ENCODE measurements at regions not wholly inside any gene's neighbourhood (a gene's known extent, or its start where the extent isn't known, plus 50 kb on each side); places are given as distances from the start of the nearest gene placed in this dataset.

DNA sequence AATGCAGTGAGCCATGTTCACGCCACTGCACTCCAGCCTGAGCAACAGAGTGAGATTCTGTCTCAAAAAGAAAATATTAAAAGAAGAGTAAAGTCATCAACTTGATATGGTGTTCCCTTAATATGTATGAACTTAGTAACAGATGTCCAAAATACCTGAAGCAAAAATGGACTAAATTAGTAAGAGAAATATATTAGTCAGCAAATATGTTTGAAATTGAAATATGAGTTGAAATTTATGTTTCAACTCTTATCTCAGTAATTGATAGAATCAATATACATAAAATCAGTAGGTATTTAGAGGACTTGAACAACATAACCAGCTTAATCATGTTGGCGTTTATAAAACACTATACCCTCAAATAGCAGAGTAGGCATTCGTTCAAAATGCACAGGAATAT, 668.5 kb downstream of the ISL1 start:
- H3K4me3 Mint-ChIP-seq, result no peak overlapping the region
- DNase-seq (no peak), ATAC-seq (ENCODE audit: poor library complexity) (no peak)
- intact Hi-C loops (cut with DNase I, micrococcal nuclease), result no loop called here
- Histone ChIP-seq H3K27me3 (ENCODE audit: control insufficient read depth in 1 of 2, insufficient read depth in 2 of 2, low read length in 2 of 2) (no peaks in the 10 kb centered on the region), H3K36me3 (ENCODE audit: insufficient read depth, low read length) (no peaks in the 10 kb centered on the region), H3K27ac (ENCODE audit: low read depth in 1 of 2, low read length in 2 of 2) (no peak overlapping the region), H3K9me3 (ENCODE audit: control insufficient read depth in 1 of 2, insufficient read depth in 1 of 2, low read length in 2 of 2) (peaks cover 0 to 5% of the 10 kb centered on the region in 2 experiments), H3K4me3 (ENCODE audit: low read length) (no peak overlapping the region), H3K4me1 (ENCODE audit: insufficient read depth, low read length) (no peaks in the 10 kb centered on the region)
- ChIA-PET POLR2A (no interaction called here), CTCF (no interaction called here)
- no peaks in the 10 kb centered on the region for H3K27me3 Mint-ChIP-seq
- H3K27ac Mint-ChIP-seq, result no peak overlapping the region
- TF ChIP-seq, protein P1, sequence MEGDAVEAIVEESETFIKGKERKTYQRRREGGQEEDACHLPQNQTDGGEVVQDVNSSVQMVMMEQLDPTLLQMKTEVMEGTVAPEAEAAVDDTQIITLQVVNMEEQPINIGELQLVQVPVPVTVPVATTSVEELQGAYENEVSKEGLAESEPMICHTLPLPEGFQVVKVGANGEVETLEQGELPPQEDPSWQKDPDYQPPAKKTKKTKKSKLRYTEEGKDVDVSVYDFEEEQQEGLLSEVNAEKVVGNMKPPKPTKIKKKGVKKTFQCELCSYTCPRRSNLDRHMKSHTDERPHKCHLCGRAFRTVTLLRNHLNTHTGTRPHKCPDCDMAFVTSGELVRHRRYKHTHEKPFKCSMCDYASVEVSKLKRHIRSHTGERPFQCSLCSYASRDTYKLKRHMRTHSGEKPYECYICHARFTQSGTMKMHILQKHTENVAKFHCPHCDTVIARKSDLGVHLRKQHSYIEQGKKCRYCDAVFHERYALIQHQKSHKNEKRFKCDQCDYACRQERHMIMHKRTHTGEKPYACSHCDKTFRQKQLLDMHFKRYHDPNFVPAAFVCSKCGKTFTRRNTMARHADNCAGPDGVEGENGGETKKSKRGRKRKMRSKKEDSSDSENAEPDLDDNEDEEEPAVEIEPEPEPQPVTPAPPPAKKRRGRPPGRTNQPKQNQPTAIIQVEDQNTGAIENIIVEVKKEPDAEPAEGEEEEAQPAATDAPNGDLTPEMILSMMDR (IDR thresholded peaks at IDR 0.05), result no peak
- H3K9me3 Mint-ChIP-seq, result no peaks in the 10 kb centered on the region
- no peaks in the 10 kb centered on the region for H3K4me1 Mint-ChIP-seq (ENCODE audit: low read depth)
- H3K36me3 Mint-ChIP-seq (ENCODE audit: low read depth), result no peaks in the 10 kb centered on the region

- H3K4me3 Mint-ChIP-seq, result no peak overlapping the region
- no peaks in the 10 kb centered on the region for H3K27me3 ChIP-seq (ENCODE audit: control insufficient read depth in 1 of 2, insufficient read depth in 2 of 2, low read length in 2 of 2)
Observed at GRCh38 chr5:52063186-52063585, 679.9 kb downstream of the ISL1 start.

GRCh38 chr5:52065182-52065581, 681.9 kb downstream of the ISL1 start:
- no peak for DNase-seq
- Mint-ChIP-seq H3K27me3 (no peaks in the 10 kb centered on the region), H3K4me1 (ENCODE audit: low read depth) (no peaks in the 10 kb centered on the region), H3K27ac (no peak overlapping the region), H3K9me3 (peaks cover 9% of the 10 kb centered on the region), H3K4me3 (no peak overlapping the region), H3K36me3 (ENCODE audit: low read depth) (no peaks in the 10 kb centered on the region)
- POLR2A ChIA-PET, result no interaction called here
- no peak for ATAC-seq (ENCODE audit: poor library complexity)
- Histone ChIP-seq H3K36me3 (ENCODE audit: insufficient read depth, low read length) (no peaks in the 10 kb centered on the region), H3K27me3 (ENCODE audit: control insufficient read depth in 1 of 2, insufficient read depth in 2 of 2, low read length in 2 of 2) (no peaks in the 10 kb centered on the region), H3K27ac (ENCODE audit: low read depth in 1 of 2, low read length in 2 of 2) (no peak overlapping the region), H3K4me3 (ENCODE audit: low read length) (no peak overlapping the region), H3K4me1 (ENCODE audit: insufficient read depth, low read length) (no peaks in the 10 kb centered on the region), H3K9me3 (ENCODE audit: control insufficient read depth in 1 of 2, insufficient read depth in 1 of 2, low read length in 2 of 2) (peaks cover 0 to 4% of the 10 kb centered on the region in 2 experiments)
- CTCF ChIA-PET, result no interaction called here
- TF ChIP-seq, protein P1 (IDR thresholded peaks at IDR 0.05), result no peak
- intact Hi-C loops (cut with DNase I, micrococcal nuclease), result no loop called here

More at GRCh38 chr5:52063186-52063585, 679.9 kb downstream of the ISL1 start:
- intact Hi-C loops (cut with DNase I, micrococcal nuclease), result no loop called here
- ATAC-seq (ENCODE audit: poor library complexity) (no peak), DNase-seq (no peak)
- TF ChIP-seq, protein P1 (IDR thresholded peaks at IDR 0.05), result no peak
- Histone ChIP-seq H3K9me3 (ENCODE audit: control insufficient read depth in 1 of 2, insufficient read depth in 1 of 2, low read length in 2 of 2) (peaks cover 0 to 4% of the 10 kb centered on the region in 2 experiments), H3K4me1 (ENCODE audit: insufficient read depth, low read length) (no peaks in the 10 kb centered on the region), H3K36me3 (ENCODE audit: insufficient read depth, low read length) (no peaks in the 10 kb centered on the region), H3K27ac (ENCODE audit: low read depth in 1 of 2, low read length in 2 of 2) (no peak overlapping the region), H3K4me3 (ENCODE audit: low read length) (no peak overlapping the region)
- POLR2A ChIA-PET, result no interaction called here
- no peak overlapping the region for H3K27ac Mint-ChIP-seq
- no peaks in the 10 kb centered on the region for H3K27me3 Mint-ChIP-seq
- CTCF ChIA-PET, result no interaction called here
- H3K36me3 Mint-ChIP-seq (ENCODE audit: low read depth), result no peaks in the 10 kb centered on the region
- no peaks in the 10 kb centered on the region for H3K4me1 Mint-ChIP-seq (ENCODE audit: low read depth)
- peaks cover 5% of the 10 kb centered on the region for H3K9me3 Mint-ChIP-seq
